GM21529 (cell line): ENCODE measurements at regions not wholly inside any gene's neighbourhood (a gene's known extent, or its start where the extent isn't known, plus 50 kb on each side); places are given as distances from the start of the nearest gene placed in this dataset.

Source experiments
- ATAC-seq: cut with Tn5 transposase; IDR thresholded peaks from one replicate; pipeline ENCODE4 v1.9.1; 2021; ENCODE audit not compliant: unreplicated experiment

DNA sequence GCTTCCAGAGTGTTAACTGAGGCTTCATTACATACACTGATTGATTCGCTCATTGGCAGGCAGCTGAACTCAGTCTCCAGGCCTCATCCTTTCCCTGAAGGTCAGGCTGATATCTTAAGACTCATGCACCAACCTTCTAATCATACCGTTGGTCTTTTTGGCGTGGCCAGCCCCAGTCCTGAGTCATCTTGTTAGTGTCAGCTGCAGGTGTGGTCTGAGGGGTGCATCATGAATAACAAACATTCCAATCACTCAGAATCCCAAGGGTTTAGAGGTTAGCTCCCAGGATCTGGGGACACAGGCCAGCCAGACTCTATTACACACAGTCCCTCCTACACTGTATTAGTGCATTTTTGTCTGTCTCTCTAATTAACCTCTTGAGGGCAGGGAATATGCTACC, 271.5 kb downstream of the HRH4 start:
- ATAC-seq = no peak

DNA sequence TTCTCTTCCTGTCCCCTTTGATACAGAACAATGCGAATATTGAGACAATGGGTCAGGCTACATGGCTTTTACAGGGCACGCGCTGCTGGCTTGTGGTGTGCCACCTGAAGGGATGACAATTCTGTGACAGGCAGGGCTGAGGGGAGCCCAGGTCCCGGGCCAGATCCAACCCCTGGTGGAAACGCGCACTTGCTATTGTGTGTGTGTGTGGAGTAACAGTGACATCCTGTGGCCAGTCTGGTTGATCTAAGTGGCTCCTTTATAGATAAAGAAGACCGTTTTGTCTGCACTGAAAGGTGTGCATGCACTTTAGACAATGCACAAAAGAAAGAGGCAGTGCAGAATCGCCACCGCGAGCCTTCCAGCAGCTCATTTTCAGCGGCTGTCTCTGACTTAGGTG, 273.6 kb downstream of the HRH4 start:
- no peak for ATAC-seq

DNA sequence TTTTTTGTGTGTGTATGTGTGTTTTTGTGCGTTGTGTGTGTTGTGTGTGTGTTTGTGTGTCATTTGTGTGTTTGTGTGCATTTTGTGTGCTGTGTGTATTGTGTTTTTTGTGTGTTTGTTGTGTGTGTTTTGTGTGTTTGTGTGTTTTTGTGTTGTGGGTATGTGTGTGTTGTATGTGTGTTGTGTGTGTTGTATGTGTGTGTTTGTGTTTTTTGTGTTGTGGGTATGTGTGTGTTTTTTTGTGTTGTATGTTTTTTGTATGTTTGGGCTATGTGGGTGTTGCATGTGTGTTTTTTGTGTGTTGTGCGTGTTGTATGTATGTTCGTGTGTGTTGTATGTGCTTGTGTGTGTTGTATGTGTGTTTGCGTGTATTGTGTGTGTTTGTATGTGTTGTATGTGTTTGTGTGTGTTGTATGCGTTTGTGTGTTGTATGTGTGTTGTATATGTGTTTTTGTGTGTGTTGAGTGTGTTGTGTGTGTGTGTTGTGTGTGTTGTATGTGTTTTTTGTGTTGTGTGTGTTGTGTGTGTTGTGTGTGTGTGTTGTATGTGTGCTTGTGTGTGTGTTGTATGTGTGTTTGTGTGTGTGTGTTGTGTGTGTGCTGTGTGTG, 275.3 kb downstream of the HRH4 start:
- no peak for ATAC-seq

DNA sequence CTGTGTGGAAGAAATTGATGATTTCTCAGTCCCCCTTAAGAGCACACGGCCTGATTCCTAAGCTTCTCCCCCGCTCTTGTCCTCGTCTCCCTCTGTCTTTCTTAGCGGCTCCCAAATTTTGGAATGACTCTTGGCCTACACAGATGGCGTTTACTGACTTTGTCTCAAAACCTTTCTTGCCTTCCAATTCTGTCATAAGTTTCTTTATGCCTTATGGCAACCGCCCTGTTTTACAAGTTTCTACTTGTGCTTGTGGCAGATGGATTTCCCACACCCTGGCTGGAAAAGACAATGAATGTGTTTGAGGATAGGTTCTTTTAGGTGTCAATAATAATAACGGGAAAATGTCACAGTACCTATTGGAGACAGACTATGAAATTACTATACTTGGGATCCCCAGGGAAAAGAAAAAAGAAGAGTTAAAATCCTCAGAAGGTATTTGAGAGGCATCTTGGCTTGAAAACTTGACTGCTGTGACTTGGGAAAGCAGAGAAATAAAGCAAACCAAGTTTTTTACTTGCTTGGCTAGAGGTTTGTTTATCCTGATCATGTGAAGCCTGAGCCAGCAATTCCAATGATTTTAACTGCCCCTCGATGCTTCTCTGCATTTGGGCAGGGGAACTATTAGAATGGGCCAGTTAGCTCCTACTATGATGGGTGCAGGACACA, 276.4 kb downstream of the HRH4 start:
- no peak for ATAC-seq

DNA sequence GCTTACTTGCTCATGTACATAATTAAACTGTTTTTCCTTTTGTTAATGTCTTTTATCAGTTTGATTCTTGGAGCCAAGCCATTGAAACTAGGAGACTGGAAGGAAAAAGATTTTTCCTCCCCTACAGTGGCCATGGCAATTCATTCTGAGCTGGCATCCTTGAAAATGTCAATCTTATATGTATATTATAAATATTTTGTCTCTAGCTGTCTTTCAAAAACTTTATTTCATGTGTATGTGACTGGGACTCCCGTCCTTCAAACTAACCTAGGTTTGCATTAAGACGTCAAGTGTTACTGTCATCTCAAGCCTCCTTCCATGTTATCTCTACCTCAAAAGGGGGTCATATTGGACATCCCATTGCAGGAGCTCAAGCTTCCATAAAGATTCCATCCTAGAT, 280.4 kb downstream of the HRH4 start:
- ATAC-seq = no peak

DNA sequence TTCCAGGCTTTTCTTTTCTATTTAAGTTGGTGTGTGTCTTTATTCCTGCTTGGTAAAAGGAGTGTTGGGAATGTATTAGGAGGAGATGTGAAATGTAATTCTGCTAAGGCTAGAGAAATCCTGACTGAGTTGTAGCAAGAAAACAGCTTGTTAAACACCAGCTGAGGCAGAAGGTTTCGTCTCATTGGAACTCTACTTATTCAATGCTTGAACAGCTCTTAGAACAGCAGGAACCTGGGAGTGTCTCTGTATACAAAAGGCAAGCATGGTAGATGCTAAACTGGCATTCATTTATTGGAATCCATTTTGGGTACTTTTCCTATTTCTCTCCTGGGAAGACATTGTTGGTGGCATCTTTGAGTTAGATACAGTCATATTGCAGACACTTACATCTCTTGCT, 280.9 kb downstream of the HRH4 start:
- no peak for ATAC-seq

DNA sequence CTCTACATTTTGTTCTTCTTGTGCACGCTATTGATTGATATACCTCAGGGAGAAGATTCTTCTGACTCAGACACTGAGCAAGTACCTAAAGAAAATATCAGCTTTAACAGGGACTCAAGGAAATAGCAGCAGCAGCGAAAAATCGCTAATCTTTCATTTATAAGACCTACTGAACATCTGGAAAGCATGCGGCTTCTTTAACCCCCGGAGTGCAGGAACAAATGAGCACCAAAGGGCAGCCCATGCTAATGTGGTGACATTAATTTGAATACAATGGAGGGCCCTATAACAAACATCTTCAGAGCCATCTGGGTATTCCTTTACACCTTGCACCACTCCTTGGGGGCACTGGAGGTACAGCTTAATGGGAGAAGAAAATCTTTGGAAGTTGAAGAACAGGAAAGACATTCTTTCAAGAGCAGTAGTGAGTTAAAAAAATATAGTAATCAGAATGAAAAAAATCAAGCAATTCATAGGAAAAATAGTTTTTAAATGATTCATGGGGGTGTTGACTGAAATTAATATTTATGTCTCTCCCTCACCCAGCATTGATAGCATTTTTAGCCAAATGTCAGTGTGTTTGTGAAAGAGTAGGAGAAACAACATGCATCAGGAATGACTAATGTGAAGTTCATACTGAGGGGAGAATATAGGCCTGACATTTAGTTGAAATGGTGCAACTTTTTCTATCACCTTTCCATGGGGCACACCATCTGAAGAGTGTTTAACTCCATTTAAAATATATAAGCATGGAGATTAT, 281.7 kb downstream of the HRH4 start:
- no peak for ATAC-seq

DNA sequence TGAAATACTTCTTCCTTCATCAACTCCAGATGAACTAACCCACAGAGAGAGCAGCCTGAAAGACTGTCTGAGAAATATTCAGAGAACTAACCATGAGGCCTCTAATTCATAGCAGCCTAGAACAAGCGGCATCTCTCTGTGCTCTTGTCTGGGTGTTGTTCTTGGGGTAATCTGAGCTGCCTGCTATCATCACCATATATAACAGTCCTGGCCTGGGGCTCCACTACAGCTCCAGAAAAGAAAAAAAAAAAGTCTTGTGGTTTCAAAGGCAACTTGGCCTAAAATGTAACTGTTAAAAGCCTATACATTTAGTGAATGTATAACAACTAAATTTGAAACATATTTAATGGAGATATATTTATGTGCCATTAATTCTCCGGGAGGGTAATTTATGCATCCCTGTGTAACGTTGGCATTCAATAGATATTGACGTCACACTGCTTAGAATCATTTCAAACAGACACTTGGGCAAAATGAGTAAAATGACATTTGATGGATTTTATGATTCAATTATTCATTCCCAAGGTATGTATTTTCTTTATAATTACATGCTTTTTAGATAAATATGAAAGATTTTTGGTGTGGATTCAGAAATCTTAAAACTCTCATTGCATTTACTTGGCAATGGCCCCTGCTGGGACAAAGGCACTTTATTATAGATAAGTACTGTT, 294.3 kb downstream of the HRH4 start:
- no peak for ATAC-seq

DNA sequence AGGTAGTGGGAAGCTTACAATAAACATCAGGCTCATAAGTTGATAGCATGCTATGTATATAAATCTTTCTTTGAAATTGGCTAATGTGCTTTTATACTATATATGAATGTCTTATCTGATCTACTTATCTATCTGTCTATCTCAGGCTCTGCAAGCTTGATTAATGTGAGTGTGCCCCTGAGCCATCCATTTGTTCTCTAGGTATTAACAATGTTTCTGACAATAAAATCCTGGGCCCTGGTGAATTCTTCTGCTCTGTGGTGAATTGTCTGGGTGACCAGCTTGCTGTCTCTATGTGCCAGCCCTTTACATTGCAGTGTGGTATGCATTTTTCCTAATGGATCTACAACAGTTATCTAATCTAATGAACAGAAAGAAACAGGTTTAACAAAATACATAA, 295.9 kb downstream of the HRH4 start:
- ATAC-seq = no peak

DNA sequence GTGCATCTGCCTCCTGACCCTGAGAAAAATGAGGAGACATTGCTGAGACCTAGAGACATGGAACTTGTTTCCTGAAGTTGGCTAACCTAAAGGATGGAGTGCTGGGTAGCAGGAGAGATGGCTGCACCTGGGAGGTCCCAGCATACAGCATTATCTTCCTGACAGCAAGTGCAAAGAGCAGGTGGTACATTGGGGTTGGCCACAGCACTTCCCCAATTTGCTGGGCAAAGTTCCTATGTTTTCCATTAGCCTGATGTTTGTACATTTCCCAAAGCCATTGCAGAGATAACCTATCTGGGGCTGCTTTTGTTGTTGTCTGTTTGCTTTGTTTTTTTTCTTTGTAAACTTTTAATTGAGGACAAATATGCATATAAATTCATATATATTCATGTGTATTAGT, 296.7 kb downstream of the HRH4 start:
- no peak for ATAC-seq

DNA sequence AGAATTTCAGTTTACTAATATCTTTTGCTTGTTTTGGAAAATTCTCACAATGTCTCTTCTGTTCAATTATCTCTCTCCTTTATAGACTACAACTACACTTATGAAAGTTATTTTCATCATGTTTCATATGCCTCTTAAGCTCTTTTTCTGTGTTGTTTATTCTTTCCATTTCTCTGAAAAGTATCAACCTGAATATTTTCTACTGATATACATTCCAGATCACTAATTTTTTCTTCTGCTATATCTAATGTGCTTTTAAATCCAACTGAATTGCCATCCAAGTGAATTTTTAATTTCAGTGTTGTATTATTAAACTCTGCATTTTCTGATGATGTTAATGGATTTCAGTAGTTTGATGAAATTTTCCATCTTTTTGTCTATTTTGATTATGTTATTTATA, 301.3 kb downstream of the HRH4 start:
- no peak for ATAC-seq

DNA sequence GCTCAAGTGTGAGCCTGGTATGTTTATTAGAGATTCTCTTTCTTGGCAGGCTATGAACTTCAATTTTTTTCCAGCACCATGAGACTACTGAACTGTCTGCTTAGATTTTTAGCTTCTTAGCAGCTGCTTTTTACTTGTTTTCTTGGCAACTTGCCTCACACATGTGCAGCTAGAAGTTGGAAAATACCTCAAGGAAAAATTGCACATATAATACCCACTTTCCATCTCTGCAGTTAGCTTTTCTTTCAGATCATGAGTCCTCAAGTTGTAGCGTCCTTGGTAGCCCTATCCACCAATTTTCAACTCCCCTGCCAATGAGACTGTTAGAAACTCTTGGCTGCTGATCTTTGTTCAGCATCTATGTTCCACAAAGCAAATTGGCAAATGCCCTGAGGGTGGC, 302.1 kb downstream of the HRH4 start:
- ATAC-seq = no peak

DNA sequence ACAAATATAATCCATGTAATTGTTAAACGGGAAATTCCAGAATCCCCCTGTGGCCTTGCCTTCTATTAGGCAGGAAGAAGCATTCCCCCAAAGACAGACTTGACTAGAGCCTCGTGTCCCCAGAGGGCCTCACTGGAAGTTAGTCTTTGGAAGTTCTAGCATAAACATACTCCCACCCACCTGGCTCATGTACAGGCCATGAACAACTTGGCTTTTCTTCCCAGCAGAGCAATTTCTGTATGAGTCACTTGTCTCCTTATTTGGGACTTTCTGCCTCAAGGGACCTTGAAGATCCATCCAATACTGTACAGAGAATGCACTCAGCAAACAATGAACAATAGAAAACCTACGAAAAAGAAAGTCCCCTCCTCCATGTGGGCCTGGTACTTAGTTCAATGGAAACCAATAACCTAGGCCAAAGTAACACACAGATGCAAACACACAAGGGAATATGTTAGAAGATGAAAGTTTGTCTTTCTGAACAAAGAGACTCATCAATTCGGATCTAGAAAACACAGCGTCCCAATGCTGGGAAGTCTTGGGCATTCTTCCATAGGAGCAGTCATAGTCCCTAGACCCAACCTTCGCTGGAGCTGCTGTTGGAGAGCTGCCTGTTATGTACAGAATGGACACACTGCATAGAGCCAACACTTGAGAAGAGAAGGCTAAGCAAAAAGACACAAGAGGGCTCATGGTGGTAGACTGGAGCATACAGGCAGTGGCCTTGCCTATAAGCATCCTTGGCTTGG, 303.5 kb downstream of the HRH4 start:
- no peak for ATAC-seq

DNA sequence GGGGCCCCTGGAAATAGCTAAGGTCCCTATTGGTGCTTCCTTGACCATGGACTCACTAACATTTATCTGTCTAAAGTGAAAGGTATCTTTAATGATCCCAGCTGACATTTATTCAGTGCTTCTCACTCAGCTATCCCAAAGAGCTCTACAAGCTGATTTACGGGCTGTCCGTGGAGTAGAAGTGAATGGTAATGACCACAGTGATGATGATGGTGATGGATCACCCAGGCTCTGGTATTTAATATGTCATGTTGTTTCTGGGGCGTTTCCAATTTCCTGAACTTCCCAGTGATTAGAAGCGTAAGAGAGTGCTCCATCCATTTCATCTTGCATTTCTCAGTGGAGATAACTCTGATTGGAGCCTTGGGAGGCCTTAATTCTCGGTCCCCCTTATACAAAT, 304.3 kb downstream of the HRH4 start:
- no peak for ATAC-seq

DNA sequence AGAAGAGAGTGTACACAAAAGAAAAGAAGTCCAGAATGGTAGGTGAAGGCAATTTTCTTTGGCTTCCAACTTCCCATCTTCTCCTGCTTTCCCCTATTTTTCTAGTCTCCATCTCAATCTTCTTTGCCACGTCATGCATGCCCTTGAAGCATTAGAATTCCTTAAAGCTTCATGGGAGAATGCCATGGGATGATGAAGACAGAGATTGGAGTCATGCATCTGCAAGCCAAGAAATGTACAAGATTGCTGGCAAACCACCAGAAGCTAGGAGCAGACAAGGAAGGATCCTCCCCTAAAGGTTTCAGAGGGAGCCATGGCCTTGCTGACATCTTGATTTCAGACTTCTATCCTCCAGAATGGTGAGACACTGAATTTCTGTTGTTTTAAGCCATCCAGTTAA, 305.9 kb downstream of the HRH4 start:
- ATAC-seq = no peak

DNA sequence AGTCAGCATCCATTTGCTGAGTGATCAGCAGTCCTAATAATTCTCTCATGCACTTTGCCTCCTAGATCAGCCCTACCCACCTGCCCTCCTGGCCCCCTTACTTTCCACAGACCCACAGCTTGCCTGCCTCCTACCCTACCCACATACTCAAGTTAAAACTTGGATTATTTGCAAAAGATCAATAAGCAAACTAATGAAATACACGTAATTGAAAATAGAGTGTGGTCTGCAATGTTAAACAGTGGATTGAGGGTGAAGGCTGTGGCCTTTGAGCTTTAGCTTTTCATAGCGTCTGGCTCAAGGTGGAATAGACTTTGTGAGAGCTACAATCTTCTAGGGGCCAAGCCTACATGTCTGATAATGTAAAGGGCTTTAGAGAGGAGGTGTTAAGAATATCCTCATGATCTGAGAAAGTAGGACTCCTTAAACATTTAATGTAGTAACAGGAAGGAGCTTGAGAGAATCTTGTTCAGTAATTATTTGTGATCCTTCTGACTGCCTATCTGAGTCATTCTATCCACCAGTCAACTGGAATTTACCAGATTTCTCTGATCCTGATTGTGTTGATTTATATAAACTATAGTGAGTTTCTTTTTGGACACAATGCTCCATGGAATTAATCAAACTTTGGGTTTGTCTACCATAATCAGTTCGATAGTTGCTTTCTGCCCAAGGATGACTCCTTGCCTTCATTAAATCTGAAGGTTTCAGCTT, 310.0 kb downstream of the HRH4 start:
- no peak for ATAC-seq

DNA sequence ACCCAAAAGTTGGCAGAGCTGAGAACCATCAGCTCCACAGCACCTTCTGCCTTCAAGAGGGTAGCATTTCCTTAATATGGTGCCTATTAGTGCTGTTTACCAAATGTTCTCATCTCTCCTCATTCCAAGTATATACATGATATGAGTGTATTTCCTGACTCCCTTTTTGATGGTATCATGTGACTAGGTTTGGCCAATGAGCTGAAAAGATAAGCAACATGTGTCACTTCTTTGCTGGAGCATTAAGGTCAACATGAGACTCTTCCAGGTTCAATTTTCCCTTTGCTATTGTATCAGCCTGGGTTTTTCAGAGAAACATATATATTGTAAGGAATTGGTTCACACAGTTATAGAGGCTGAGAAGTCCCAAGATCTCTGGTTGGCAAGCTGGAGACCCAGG, 310.9 kb downstream of the HRH4 start:
- ATAC-seq = no peak

DNA sequence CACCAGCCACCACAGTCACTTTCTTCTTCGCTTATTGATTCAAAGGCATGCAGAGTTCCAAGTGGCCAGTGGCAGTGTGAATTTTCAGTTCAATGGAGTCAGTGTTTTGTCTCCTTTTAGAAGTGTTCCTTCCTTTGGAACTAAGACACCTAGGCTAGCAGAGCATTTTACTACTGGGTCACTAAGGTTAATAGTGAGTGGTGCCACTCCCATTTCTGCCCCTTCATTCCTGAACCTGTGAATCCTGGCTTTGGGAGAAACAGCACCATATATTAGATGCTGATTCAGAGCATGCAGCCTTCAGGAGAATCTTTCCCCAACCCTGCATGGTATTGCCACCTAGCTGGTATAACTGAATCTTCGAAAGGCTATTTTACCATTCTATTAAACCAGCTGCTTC, 312.7 kb downstream of the HRH4 start:
- ATAC-seq = no peak

DNA sequence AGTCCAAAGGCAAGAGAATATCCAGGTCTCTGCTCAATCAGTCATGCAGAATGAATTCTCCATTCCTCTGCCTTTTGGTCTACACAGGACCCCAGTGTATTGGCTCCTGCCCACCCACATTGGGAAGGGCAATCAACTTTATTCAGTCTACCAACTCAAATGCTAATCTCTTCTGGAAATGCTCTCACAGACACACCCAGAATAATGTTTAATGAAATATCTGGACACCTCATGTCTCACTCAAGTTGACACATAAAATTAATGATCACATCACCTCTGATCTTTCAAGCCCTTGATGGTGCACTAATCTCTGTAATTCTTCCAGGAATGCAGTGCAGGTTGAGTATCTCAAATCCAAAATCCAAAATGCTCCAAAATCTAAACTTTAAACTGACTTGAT, 315.6 kb downstream of the HRH4 start:
- no peak for ATAC-seq

DNA sequence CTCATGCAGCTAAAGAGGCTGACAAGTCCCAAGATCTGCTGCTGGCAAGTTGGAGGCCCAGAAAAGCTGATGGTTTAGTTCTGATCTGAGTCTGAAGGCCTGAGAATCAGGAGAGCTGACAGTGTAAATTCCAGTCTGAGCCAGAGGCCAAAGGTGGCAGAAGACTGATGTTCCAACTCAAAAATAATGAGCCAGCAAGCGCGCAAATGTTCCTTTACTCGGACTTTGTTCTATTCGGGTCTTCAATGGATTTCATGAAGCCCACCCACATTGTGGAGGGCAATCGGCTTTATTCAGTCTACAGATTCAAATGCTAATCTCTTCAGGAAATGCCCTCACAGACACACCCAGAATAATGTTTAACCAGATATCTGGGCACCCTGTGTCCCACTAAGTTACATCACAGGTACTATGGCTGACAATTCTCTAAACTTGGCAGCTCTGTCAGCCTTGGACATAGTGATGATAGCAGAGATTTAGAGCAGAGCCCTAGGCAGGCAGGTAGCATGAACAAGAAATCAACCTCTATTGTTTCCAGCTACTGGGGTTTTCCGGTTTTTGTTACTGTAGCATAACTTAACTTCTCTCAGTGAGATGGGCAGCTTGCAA, 318.5 kb downstream of the HRH4 start:
- no peak for ATAC-seq
